GM10266 (cell line): ENCODE measurements at regions not wholly inside any gene's neighbourhood (a gene's known extent, or its start where the extent isn't known, plus 50 kb on each side); places are given as distances from the start of the nearest gene placed in this dataset.

Experiments used
- DNase-seq: peaks from one replicate; pipeline ENCODE4 v3.0.0; 2012; ENCODE audit errors: extremely low spot score
- CTCF ChIP-seq: IDR thresholded peaks from 2 replicates; pipeline ENCODE4 v1.5.1; 2012; ENCODE audit warnings: mild to moderate bottlenecking, low read depth; ENCODE audit not compliant: control insufficient read depth, insufficient read depth; ENCODE audit errors: missing control alignments

GRCh38 chr20:22232473-22232872 lies 351.9 kb downstream of the FOXA2 start:
- DNase-seq = no peak
- no peak for TF ChIP-seq CTCF

DNA sequence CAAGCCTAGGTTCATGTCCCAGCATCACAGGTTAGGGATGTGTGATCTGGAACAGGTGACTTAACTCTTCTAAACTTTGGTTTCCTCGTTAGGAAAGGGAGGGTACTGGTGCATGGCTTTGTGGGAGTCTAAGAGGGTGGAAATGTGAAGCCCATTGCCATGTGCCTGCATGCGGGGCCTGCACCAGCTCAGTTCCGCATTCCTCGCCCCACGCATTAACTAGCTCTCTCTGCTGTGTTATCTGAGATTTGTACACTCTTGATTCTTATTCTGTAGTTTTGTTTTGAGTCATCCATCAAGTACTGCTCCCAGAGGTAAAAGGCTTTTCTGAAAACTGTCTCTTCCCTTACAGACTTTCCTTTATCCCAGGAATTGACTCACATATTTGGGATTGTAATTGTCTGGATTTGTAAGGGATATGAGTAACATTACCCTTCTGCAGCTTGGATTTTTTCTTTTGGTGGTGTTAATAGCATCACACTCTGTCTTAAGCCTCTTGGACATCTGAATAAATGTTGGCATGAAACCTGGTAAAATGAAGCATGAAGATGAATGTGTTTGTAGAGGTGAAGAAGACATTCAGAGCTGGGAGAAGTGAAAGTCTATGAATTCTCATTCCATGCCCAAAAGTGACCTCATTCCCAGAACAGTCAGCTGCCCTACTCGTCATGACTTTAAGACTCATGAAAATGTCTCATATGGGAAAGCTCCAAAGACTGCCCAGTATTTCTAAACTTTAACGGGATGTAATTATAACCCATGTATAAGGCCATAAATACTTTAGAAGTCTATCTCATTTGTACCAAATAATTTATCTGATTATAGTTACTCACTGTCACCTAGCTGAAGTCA lies 357.3 kb downstream of the FOXA2 start:
- no peak for TF ChIP-seq CTCF
- DNase-seq = no peak

GRCh38 chr20:22223236-22223635 lies 361.1 kb downstream of the FOXA2 start:
- TF ChIP-seq CTCF = no peak
- no peak for DNase-seq

DNA sequence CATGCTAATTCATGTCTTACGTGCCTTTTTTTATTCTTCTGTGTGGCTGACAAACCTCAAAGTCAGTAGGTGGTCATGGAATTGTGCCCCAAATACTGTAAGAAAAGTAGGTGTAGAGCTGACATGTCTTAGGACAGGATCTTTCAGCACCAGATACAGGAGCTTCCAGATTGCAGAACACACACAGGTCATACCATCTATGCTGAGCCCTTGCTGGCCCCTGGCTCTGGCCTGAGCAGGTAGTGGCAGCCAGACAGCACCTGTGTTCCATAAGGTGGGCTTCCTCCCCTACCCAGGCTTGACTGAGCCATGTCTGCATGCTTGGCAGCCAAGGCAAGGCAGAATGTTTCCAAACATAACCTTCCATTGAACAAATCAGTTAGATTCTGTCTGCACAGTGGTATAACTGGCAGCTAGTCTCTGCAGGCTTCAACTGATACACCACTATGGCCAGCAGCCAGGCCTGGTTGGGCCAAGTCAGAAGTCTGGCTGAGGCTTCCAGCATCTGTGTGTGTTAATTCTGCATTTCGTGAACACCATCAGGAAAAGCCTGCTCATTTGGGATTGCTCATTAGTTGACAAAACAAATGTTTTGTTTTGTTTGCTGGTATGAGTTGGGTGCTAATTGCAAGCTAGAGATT lies 366.5 kb downstream of the FOXA2 start:
- no peak for TF ChIP-seq CTCF
- no peak for DNase-seq

DNA sequence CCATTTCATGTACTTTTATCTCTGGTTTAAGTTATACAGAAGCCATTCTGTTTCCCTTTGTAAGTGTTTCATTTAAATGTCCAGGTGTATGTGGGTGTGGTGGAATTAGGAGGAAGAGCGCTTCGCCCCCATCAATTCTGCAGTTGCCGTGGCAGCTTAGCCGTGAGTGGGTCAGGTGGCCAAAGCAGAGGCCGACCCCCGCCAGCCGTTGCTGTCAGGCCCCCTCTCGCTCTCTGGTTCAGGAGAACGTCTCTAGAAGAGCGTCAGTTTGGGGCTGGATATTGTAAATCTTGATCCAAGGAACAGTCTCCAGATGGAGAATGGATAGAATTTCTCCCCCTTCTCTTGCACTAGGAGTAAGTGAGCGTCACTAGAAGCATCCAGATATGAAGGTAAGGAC lies 367.4 kb downstream of the FOXA2 start:
- DNase-seq = no peak
- no peak for TF ChIP-seq CTCF

DNA sequence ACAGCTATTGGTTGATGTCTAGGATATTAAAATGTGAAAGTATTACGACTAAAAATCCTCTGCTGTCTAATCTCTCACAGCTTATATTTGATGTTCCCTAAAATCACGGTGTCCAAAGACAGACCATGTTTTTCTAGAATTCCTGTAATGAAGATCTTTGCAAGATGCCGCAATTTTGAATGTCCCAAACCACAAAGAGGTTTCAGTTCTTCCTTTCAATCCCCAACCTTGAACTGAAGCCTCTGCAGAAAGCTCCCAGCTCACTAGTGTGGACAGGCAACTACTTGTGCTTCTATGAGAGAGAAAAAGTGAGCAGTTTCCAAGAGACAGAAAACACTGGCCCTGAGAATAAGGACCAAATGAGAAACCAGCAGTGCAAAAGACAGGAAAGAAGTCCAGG lies 370.1 kb downstream of the FOXA2 start:
- TF ChIP-seq CTCF = no peak
- no peak for DNase-seq

GRCh38 chr20:22213271-22213670 lies 371.1 kb downstream of the FOXA2 start:
- no peak for TF ChIP-seq CTCF
- no peak for DNase-seq
